Astrocyte of the cerebellum (primary cell): ENCODE measurements at regions not wholly inside any gene's neighbourhood (a gene's known extent, or its start where the extent isn't known, plus 50 kb on each side); places are given as distances from the start of the nearest gene placed in this dataset.

Experiments used
- DNase-seq: peaks from one replicate; pipeline ENCODE4 v3.0.0-alpha.2; 2011; ENCODE audit warnings: low read depth
- H3K4me3 ChIP-seq: 2 replicates; pipeline ENCODE4 v1.5.1; 2011; ENCODE audit warnings: mild to moderate bottlenecking, low read depth, low read length, moderate library complexity
- in situ Hi-C: cut with HindIII; loops from 2 replicates; pipeline ENCODE4 v1.10.0; 2017; ENCODE audit warnings: low sequenced_read_pairs
- TF ChIP-seq, protein P1 (sequence below): IDR thresholded peaks from 2 replicates; pipeline ENCODE4 v1.5.1; 2012; ENCODE audit warnings: low read length, low read depth, moderate library complexity, mild to moderate bottlenecking; ENCODE audit errors: missing control alignments

- DNase-seq: no peak
- TF ChIP-seq, protein P1, sequence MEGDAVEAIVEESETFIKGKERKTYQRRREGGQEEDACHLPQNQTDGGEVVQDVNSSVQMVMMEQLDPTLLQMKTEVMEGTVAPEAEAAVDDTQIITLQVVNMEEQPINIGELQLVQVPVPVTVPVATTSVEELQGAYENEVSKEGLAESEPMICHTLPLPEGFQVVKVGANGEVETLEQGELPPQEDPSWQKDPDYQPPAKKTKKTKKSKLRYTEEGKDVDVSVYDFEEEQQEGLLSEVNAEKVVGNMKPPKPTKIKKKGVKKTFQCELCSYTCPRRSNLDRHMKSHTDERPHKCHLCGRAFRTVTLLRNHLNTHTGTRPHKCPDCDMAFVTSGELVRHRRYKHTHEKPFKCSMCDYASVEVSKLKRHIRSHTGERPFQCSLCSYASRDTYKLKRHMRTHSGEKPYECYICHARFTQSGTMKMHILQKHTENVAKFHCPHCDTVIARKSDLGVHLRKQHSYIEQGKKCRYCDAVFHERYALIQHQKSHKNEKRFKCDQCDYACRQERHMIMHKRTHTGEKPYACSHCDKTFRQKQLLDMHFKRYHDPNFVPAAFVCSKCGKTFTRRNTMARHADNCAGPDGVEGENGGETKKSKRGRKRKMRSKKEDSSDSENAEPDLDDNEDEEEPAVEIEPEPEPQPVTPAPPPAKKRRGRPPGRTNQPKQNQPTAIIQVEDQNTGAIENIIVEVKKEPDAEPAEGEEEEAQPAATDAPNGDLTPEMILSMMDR: no peak
- no peak overlapping the region for H3K4me3 ChIP-seq
- in situ Hi-C loops: no loop called here
These were observed 596.6 kb downstream of the PLCL1 start for GRCh38 chr2:198400999-198401398.

DNA sequence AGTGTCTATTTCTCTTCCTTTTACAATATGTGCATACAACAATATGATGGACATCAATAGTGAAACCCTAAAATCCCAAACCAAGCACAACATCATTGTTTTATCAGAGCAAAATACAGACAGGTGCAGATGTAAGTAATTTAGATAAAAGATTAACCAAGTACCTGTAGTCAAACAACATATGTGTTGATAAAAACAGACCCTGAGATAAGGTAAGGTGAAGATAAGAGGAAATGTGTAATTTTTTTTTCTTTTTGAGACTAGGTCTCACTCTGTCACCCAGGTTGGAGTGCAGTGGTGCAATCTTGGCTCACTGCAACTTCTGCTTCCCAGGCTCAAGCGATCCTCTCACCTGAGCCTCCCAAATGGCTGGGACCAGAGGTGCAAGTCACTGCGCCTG, 589.8 kb downstream of the PLCL1 start:
- no peak for DNase-seq
- TF ChIP-seq, protein P1: no peak
- H3K4me3 ChIP-seq: no peak overlapping the region
- in situ Hi-C loops: no loop called here

DNA sequence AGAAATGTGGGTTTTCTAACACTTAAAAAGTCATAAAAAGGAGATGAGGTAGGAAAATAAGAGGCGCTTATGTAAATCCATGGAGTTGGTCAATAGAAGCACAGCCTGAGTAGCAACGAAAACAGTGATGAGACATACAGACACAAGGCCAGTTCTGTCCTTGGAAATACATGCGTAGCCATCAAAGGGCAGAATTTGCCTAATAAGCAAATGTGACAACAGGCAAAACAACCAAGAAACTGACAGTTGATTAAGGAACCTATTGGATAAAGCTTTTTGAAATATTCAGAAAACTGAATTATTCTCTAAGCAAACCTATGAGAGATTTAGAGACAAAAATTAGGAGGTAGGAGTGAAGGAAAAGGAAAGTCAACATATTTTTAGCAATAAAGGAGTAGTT, 586.3 kb downstream of the PLCL1 start:
- TF ChIP-seq, protein P1: no peak
- no peak for DNase-seq
- in situ Hi-C loops: no loop called here
- H3K4me3 ChIP-seq: no peak overlapping the region

DNA sequence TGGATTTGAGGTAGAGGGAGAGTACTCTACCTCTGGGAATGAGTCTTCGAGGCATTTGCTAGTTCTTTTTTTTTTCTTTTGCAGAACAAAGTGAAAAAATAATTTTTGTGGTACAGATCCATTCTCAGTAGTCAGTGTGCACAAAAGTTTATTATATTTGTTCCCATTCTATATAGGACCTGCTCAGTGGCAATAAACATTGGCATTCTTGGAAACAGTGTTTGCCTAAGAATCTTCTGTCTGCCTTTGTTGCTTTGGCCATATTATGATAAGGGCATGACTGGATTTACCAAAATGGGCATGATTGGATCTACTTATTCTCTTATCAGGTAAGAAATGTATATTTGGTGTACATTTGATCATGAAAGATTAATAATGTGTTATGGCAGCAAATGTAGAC, 583.3 kb downstream of the PLCL1 start:
- H3K4me3 ChIP-seq: no peak overlapping the region
- DNase-seq: no peak
- TF ChIP-seq, protein P1: no peak
- in situ Hi-C loops: no loop called here

DNA sequence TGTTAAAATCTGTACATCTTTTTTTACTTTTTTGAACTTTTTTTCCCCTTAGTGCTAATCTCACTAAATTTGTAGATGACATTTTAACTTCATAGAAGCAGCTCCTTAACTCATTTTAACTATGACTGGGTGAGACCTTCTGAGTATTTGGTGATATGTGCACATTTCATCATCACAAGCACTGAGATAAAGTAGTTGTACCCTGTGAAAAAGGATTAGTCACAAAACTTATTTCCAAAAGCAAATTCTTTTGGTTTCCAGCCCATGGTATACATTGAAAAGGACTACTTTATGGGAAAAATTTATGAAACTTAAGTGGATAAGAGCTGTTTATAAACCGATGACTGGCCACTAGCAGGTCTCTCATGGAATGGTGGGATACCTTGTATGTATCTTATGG, 581.5 kb downstream of the PLCL1 start:
- H3K4me3 ChIP-seq: no peak overlapping the region
- in situ Hi-C loops: no loop called here
- TF ChIP-seq, protein P1: no peak
- no peak for DNase-seq

GRCh38 chr2:198385326-198385725, 580.9 kb downstream of the PLCL1 start:
- no peak for DNase-seq
- H3K4me3 ChIP-seq: no peak overlapping the region
- TF ChIP-seq, protein P1: no peak
- in situ Hi-C loops: no loop called here

DNA sequence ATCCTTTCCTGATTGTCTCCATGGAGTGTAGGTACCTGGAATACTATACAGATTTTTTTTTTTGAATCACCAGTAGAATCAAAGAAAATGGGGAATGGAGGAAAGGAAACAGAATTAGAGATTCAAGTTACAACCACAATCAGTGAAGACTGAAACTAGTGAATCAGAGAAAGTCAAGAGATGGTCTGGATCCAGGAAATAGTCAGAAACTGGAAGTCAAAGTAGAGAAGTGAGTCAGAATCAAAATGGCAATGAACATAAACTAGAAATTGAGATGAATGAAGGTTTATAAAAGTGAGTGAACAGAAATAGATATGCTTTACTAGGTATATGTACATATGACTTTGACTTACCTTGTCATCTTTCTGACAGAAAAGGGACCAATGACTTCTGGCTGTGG, 579.0 kb downstream of the PLCL1 start:
- in situ Hi-C loops: no loop called here
- DNase-seq: no peak
- TF ChIP-seq, protein P1: no peak

More for the DNA sequence above, 579.0 kb downstream of the PLCL1 start:
- no peak overlapping the region for H3K4me3 ChIP-seq
